ENCODE measurements at regions not wholly inside any gene's neighbourhood (a gene's known extent, or its start where the extent isn't known, plus 50 kb on each side); places are given as distances from the start of the nearest gene placed in this dataset.

DNA sequence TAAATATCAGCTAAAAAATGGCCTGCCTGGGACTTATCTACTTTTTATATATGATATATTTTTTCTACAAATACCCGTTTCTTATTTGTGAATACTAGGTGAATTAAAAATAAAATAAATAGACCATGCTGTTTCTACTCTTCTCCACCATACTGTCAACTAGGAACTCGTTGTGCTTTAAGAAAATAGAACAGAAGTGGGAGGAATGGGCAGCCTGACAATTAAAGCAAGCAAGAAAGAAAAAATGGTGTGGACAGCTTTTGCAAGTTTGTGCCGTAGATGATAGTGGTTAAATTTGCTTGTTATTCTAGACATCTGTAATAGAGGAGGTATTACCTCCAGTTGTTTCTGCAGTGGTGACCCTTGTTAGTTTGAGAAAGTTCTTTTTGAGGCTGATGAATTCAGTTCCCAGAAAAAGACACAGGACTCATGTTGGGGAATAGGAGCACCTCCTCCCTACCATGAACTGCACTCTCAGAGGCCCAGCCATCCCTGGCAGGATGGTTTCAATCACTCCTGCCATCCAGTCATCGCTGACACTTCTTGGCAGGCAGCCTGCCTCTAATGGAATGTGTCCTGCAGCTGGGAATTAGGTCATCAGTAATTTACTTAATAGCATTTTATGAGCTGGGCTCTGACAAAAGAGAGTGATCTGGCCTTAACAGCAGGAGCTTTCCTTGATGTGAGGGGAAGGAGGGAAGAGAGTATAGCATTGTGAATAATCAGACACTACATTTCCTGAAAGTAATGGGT lies 105.0 kb upstream of the GAP43 start:
- intact Hi-C loops (cut with DNase I; ENCODE audit: low total_unique reads) = no loop called here
- Histone ChIP-seq H3K27me3 (no peaks in the 10 kb centered on the region), H3K36me3 (ENCODE audit: low read depth, missing control alignments) (no peaks in the 10 kb centered on the region), H3K4me3 (no peak overlapping the region), H3K27ac (peak overlapping the region; percentile 7 to 43), H3K4me1 (peaks cover 5% of the 10 kb centered on the region), H3K9me3 (no peaks in the 10 kb centered on the region)
- peak; percentile 81 for DNase-seq
- 33 to 46% methylated on average over 4 of the region's 4 CpGs for WGBS, 2 donors
- TF ChIP-seq POLR2A (IDR thresholded peaks at IDR 0.05) (no peak), CTCF (IDR thresholded peaks at IDR 0.05) (no peak)

DNA sequence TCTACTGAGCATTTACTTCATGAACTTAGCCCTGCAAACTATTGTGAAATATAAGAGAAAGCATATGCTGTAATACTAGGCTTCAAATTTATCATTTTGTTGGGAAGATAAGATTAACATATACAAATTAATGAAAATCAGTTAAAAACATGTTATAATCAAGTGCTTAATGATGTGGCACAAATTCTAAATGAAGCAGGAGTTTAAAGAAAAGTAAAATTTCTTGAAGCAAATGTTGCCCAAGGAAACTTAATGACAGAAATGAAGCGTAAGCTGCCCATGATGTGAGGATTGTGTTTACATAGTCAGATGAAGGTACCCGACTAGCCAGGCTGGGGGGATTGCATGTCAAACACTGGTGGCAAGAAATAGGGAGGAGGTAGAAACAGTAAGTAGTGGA lies 103.1 kb upstream of the GAP43 start:
- Histone ChIP-seq H3K27me3 (no peaks in the 10 kb centered on the region), H3K4me3 (no peak overlapping the region), H3K36me3 (ENCODE audit: low read depth, missing control alignments) (no peaks in the 10 kb centered on the region), H3K9me3 (no peaks in the 10 kb centered on the region), H3K27ac (no peak overlapping the region), H3K4me1 (peaks cover 5% of the 10 kb centered on the region)
- intact Hi-C loops (cut with DNase I; ENCODE audit: low total_unique reads) = no loop called here
- no peak for TF ChIP-seq CTCF (IDR thresholded peaks at IDR 0.05)
- TF ChIP-seq POLR2A (IDR thresholded peaks at IDR 0.05) = no peak
- 77 to 85% methylated on average over 2 of the region's 2 CpGs for WGBS, 2 donors
- DNase-seq = no peak

GRCh38 chr3:115520651-115521245 lies 102.6 kb upstream of the GAP43 start:
- Histone ChIP-seq H3K4me3 (no peak overlapping the region), H3K4me1 (peaks cover 5% of the 10 kb centered on the region), H3K9me3 (no peaks in the 10 kb centered on the region), H3K36me3 (ENCODE audit: low read depth, missing control alignments) (no peaks in the 10 kb centered on the region), H3K27ac (no peak overlapping the region), H3K27me3 (no peaks in the 10 kb centered on the region)
- intact Hi-C loops (cut with DNase I; ENCODE audit: low total_unique reads) = no loop called here
- no peak for TF ChIP-seq POLR2A (IDR thresholded peaks at IDR 0.05)
- TF ChIP-seq CTCF (IDR thresholded peaks at IDR 0.05) = no peak
- DNase-seq = no peak

- no peak for TF ChIP-seq POLR2A (IDR thresholded peaks at IDR 0.05)
- no peak overlapping the region for H3K4me3 ChIP-seq
- H3K4me1 ChIP-seq = peaks cover 3% of the 10 kb centered on the region
- WGBS, 2 donors = 88 to 100% methylated on average over 1 of the region's 1 CpG
- H3K27ac ChIP-seq = no peak overlapping the region
- H3K9me3 ChIP-seq = no peaks in the 10 kb centered on the region
- intact Hi-C loops (cut with DNase I; ENCODE audit: low total_unique reads) = no loop called here
- no peaks in the 10 kb centered on the region for H3K27me3 ChIP-seq
- no peak for DNase-seq
- H3K36me3 ChIP-seq (ENCODE audit: low read depth, missing control alignments) = no peaks in the 10 kb centered on the region
Observed at GRCh38 chr3:115523458-115523857, 99.9 kb upstream of the GAP43 start.

DNA sequence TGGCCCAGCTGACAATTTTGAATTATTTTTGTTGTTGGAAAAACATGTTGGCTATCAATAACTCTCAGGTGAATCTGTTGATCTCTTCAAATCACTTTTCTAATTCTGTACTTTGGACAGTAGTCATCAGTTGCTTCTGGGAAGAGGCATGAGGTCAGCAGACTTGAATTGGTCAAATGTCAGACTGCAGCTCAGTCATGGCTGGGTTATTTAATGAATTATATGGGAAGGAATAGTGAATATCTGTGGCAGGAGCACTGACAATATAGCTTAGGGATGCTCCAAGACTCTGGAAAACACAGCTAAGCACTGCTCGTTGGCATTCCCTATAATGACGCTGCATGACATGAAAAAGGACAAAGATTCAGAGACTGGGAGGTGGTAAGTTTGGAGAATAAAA lies 98.8 kb upstream of the GAP43 start:
- no peak overlapping the region for H3K27ac ChIP-seq
- DNase-seq = no peak
- no peak overlapping the region for H3K4me3 ChIP-seq
- TF ChIP-seq CTCF (IDR thresholded peaks at IDR 0.05) = no peak
- TF ChIP-seq POLR2A (IDR thresholded peaks at IDR 0.05) = no peak
- intact Hi-C loops (cut with DNase I; ENCODE audit: low total_unique reads) = no loop called here
- no peaks in the 10 kb centered on the region for H3K27me3 ChIP-seq
- WGBS, 2 donors = 64 to 68% methylated on average over 2 of the region's 2 CpGs
- H3K36me3 ChIP-seq (ENCODE audit: low read depth, missing control alignments) = no peaks in the 10 kb centered on the region
- H3K9me3 ChIP-seq = no peaks in the 10 kb centered on the region
- H3K4me1 ChIP-seq = no peaks in the 10 kb centered on the region
